Endometrium (tissue), 2 donors: ENCODE measurements at regions not wholly inside any gene's neighbourhood (a gene's known extent, or its start where the extent isn't known, plus 50 kb on each side); places are given as distances from the start of the nearest gene placed in this dataset.
"Not testable (repeated sequence)": the region's sequence is repeated elsewhere in the genome, so short reads cannot be mapped to it uniquely, and the experiment has no call there.

Experiments used
- FAIRE-seq: peaks from 2 replicates; lab custom pipeline; 2012; peaks lifted over from hg19 to GRCh38; lab: Jason Lieb, UNC
- donor health status: control.
- donor health status: control.

DNA sequence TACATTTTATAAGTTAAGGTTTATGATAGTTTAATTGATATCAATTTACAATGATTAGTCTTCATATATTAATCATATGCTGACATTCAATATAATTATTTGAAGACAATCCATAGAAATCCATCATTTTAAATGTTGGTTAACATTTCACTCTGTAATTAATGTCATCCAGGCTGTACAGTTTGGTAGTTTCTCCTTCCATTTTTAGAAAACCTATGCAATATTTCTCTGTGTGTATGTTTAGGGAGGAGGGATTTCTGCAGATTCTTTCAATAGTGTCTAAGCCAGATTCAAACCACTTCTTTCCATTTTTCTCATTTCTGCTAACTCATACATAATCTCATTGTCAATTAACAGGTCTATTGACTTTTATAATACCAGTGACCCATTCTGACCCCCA, 1159.0 kb upstream of the ATXN8OS start:
- FAIRE-seq, result no peak

DNA sequence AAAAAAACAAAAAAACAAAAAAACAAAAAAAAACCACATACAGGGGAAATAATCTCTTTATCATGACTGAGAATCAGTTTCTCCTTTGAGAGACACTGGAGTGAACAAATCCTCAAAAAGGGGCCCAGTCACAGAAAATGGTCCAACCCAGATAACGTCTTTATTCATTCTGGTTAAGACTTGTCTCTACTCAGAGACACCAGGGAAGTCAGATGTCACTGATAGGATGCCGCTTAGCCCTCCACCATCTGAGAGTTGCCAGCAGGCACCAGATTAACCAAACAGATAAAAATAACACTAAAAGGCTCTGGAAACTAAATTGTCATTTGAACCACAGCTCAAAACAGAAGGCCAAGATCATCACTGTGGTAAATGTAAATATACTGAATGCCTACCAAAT, 1163.4 kb upstream of the ATXN8OS start:
- FAIRE-seq, result no peak

DNA sequence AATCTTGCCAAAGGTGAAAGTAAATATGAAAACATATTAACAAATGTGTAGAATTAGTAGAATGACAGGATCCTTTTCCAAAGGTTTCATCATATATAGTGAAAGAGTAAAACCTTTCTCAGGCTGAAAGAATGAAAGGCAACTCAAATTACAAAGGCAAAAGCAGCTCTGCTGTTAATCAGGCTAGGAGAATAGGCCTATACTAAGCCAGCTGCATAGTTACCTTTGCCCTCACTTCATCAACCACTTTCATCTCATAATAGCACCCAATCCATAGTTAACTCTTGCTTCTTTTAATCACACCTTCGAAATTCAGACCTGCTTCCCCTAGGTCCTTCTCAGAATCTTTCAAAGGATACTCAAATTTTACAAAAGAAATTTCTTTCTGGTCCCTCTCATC, 1167.6 kb upstream of the ATXN8OS start:
- no peak for FAIRE-seq

DNA sequence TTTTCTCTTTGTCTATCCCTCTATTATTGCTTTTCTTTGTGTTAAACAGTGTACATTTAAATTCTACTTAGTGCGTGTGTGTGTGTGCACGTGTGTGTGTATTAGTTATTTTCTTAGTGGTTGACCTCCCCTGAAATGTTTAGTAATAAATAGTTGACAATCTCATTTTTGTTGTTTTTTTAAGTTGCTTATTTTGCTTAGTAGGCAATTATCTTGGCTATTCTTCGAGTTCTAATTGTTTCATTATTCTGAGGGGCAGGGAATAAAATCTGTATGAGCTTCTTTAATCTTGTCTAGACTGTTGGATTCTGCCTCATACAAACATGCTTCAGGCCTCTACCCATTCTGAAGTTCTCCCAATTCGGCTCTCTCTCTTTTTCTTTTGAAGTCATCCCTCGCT, 1169.0 kb upstream of the ATXN8OS start:
- no peak for FAIRE-seq

DNA sequence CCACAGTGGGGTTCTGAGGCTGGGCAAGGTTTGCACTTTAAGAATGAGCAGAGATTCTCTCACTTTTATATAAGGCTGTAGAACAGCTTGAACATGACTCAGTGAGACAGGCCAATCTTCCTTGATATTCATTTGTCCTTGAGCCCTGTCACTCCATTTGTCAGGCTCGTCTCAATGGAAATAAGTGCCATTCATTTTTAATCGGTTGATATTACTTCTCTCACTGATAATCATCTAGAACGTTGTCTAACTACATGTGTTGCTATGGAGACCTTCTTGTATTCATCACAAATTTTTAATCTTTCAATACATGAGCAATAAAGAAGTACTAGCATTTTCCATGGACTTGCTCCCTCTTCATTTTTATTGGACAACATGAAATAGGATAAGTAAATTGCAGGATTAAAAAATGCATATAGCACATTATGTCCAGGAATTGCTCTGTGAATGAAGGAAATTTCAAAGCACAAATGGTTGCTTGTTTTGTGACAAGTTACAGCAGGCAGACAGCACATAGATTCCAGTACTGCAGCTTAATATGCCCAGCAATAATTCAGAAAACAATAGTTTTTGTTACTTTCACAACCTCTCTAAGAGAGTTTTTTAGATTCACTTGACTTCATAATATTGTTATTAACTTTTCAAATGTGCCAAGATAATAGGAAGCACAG, 1178.4 kb upstream of the ATXN8OS start:
- no peak for FAIRE-seq

DNA sequence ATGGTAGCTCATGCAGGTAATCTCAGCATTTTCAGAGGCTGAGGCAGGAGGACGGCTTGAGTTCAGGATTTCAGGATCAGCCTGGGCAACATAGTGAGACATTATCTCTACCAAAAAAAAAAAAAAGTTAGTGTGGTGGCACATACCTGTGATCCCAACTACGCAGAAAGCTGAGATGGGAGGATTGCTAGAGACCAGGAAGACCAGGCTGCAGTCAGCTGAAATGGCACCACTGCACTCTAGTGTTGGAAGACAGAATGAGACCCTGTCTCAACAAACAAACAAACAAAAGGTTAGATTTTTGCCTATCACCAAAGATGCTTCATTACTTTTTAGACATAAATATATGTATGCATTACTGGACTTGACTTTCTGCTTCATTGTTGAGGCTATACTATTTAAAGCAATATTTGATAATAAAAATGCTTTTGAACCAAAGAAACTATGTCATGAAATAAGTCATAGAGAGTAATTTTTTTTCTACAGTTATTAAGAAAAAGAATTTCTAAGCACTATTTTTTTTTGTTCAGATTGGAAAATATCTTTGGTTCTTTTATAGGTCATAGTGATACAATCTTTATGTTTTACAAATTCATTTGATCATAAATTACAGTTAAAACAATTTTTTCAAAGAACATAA, 1180.1 kb upstream of the ATXN8OS start:
- FAIRE-seq, result peak; percentile 39

DNA sequence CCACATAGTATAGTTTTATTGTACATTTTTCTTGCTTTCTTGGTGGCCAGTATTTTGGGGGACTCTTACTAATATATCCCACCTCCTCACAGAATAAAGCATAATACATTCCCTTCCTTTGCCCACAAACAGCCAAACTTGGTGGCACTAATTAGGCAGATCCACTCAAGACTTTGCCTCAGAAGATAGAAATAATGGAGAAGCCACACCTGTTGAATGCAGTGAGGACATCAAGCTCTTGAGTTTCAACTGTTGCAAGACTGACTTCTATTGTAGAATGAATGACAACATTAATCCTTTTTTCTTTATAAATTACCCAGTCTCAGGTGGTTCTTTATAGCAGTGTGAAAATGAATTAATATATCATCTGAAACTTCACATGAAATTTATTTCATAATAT, 1183.6 kb upstream of the ATXN8OS start:
- no peak for FAIRE-seq

DNA sequence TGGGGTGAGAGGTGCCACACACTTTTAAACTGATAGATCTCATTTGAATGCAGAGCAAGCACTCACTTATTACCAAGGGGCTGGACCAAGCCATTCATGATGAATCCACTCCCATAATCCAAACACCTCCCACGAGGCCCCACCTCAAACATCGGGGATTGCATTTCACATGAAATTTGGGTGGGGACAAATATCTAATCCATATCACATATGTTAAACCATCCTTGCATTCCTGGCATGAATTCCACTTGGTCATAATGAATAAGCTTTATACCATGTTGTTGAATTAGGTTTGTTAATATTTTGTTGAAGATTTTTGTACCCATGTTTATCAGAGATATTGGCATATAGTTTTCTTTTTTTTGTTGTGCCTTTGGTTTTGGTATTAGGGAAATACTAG, 1198.7 kb upstream of the ATXN8OS start:
- FAIRE-seq, result no peak

DNA sequence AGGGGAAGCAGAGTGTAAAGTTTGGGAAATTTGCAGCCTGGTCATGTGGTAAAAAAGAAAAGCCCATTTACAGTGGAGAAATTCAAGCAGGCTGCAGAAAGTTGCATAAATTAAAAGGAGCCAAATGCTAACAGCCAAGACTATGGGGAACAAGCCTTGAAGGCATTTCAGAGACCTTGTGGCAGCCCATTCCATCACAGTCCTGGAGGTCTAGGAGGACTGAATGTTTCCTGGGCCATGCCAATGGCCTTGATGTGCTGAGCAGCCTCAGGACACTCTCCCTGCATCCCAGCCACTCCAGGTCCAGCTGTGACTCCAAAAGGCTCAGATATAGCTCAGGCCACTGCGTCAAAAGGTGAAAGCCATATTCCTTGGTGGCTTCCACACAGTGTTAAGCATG, 1202.4 kb upstream of the ATXN8OS start:
- no peak for FAIRE-seq

DNA sequence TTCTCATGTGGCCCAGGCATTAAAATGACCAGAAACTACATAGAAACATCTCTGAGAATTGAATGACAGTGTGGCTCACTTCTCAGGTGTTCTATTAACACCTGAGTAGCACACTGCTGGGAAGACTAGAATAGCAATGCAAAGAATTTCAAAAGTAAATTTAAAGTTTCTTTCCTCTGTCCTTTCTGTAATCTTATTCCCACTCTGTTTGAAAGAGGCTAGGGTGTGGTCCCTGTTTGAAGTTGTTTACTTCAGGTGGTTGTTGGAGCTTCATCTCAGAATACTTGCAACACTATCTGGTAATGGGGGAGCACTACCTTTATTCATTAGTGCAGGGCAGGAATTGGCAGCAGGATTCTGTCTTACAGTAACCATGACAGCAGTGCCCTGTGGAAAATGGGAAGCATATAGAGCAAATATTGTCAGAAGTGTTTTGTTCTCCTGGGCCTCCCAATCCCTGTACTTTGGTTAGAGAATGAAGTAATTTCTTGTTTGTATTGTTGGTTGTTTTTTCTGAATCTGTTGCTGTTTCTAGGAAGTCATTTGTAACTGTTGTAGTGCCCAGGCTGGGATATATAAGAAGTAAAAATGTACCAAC, 1210.2 kb upstream of the ATXN8OS start:
- FAIRE-seq, result no peak

DNA sequence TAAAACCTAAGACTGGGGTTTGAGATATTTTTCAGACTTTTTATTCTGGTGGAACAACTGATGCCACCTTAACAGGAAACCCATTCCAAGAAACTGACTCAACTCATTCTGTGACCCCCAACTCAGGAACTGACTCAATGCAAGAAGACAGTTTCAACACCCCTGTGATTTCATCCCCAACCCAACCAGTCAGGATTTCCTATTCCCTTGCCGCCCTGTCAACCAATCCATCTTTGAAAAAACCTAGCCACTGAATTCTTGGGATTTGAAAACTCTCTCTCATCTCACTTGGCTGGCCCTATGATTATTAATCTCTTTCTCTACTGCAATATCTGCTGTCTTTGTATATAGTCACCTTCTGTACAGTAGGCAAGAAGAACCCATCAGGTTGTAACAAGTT, 1211.9 kb upstream of the ATXN8OS start:
- no peak for FAIRE-seq

DNA sequence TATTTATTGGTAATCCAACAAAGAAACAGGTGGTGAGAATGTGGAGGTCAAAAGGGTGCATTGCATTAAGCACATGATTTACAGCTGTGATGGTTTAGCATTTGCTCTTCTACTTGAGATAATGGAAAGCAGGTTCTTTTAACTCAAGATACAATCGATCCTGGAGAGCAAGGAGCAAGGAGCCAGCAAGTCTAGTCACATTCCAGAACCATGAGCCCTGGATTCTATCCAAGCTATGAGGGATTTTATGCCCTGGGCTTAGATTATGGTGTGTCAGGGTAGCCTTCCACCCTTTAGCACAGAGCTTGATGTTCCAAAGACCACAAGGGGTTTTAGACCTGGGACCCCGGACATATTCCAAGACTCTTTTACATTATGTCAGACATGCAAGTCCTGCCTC, 1213.9 kb upstream of the ATXN8OS start:
- FAIRE-seq, result not testable (repeated sequence)

DNA sequence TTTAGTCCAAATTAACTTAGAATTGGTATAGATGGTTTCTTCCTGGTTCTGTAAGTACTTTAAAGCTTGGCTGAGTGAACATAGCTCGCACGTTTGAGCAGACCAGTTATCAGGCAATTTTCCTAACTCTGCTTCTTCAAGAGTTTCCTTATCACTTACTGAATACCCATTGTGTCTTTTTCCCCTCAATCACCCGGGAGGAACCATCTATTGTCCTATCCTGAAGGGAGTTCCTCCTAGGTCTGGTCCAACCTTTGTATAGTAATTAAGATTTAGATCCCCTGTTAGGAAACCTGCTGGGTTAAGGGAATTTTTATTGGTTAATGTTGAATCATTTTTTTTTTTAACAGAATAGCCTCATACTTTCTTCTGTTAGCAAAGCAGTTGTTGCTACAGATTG, 1215.0 kb upstream of the ATXN8OS start:
- FAIRE-seq, result not testable (repeated sequence)

DNA sequence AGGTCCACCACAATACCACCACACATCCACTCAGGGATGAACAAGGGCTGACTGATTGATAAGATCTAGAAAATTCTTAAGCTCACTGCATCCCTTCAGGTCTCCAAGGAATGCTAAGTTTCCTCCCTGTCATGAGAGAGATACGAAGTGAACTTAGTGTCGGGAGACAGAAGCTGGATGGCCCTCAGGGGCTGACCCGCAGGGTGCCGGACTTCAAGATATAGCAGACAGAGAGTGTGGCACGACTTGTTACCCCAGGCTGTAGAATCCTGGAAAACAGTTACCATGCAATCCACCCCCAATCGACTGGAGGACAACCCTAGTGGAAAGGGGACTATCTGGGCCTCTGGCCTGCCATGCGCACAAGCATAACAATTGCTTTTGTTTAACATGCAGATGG, 1217.5 kb upstream of the ATXN8OS start:
- not testable (repeated sequence) for FAIRE-seq

DNA sequence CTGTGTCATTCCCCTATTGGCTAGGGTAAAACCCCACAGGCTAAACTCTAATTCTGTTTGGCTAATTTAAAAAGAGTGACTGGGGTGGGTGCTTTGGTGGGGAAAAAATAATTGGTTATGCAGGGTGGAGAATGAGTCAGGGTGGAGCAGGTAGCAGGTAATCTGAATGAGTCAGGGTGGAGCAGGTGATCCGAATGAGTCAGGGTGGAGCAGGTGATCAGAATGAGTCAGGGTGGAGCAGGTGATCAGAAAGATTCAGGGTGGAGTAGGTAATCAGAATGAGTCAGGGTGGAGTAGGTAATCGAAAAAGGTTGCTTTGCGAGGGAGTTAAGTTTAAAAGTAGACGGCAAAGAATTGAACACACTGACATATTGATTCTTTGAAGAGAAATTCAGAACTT, 1218.8 kb upstream of the ATXN8OS start:
- FAIRE-seq, result no peak

DNA sequence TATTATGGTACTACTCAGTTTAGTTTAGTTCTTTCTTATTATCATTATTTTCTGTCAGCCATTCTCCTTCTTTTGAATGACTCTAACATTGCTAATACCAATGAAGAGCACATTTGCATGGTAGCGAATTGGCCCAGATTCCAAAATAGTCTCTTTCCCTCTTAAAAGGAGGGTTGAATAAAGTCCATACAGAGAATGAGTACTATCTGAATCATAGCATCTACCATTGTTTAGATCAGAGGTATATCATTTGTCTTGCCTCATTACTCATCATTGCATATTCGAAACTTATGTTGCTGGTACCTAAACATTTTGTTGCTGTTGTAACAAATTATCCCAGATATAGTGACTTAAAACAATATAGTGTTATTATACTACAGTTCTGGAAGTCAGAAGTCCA, 1235.3 kb upstream of the ATXN8OS start:
- FAIRE-seq, result no peak

DNA sequence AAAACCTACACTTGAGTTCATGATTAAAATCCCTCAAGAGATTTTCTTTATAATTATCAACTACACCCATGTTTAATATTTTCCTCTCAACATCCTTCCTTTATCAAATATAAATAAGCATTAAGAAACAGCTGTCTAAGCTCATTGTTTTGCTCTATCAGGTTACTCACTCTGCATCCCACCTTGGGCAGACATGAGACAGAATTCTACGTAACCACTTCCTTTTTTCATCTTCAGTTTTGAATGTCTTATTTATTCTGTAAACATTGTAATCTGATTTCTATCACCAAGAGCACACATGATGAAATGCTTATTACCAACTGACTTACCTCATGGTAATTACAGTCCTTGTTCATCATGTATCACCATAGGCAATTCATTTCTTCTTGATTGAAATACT, 1256.6 kb upstream of the ATXN8OS start:
- FAIRE-seq, result no peak

DNA sequence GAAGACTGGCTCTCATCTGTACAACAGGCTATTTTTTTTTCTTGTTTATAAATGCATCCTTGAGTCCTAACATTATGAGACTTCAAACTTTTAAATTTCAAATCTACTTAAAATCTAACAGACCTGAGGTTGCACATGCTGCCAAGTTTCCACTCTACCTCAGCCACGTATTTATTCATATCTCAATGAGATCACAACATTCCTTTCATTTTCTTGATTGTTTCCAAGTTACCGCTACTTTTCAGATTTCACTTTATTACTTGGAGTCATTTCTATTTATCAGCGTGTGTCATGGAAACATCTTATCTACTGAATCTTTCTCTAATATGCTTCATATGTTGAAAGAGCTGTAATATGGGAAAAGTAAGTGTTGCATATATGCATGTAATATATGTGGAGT, 1257.5 kb upstream of the ATXN8OS start:
- no peak for FAIRE-seq

DNA sequence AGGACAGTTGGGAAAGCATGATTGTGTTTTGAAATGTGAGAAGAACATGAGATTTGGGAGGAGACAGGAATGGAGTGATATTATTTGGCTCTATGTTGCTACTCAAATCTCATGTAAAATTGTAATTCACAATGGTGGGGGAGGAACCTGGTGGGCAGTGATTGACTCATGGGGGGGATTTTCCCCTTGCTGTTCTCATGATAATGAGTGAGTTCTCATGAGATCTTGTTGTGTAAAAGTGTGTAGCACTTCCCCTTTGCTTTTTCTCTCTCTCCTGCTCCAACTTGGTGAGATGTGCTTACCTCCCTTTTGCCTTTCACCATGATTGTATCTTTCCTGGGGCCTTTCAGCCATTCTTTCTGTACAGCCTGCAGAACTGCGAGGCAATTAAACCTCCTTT, 1261.0 kb upstream of the ATXN8OS start:
- no peak for FAIRE-seq

DNA sequence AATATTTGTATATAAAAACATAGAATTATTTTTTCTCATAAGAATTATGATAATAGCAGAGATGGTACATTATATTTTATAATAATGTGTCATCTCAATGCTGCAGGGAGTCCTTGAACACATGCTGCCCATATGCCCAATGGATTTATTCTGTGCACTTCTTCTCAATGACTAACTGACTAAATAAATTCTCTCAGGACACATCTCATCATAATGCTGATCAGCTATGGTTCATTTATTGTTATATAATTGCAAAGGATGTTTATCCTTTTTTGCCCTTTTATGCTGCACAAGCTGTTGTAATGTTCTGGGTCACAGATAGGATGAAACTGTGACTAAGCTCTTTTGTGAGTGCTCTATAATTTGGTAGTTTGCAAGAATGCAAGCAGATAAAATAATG, 1273.3 kb upstream of the ATXN8OS start:
- no peak for FAIRE-seq

DNA sequence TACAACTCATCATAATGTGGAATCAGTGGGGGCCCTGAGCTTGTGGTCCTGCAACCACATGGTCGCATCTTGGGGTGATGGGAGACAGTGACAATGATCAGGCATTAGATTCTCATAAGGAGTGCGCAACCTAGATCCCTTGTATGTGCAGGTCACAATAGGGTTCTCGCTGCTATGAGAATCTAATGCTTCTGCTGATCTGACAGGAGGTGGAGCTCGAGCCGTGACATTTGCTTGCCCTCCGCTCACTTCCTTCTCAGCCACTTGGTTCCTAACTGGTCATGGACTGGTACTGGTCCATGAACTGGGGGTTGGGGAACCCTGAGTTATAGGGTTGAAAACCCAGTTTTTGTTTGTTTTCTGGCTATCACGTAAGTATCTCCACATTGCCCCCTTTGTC, 1290.9 kb upstream of the ATXN8OS start:
- FAIRE-seq, result no peak

DNA sequence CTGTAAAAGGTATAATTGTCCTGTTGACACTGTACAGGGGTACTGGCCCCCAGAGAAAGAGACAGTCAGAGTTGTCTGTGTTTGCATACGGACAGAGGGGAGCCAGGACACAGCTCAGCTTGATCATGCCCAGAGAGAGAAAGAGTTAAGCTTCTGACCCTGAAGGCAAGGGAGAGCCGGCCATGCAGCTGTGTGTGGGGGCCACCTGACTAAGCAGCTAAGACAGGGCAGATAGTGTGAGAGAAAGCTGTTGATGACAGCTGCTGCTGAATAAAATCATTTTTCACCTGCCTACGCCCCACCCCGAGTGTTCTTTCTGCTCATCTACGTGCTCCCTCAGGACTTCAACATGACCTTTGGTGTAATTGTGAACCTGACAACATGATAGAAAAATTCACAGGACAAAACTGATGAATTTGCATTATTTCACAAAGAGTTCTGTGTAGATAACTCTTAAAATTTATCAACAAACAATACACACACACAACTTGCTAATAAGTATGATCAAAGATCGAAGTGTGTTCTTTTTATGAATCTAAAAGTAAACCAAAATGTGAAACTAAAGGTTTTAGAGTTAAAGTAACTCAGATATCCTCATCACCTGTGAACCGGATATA, 1294.3 kb upstream of the ATXN8OS start:
- no peak for FAIRE-seq

DNA sequence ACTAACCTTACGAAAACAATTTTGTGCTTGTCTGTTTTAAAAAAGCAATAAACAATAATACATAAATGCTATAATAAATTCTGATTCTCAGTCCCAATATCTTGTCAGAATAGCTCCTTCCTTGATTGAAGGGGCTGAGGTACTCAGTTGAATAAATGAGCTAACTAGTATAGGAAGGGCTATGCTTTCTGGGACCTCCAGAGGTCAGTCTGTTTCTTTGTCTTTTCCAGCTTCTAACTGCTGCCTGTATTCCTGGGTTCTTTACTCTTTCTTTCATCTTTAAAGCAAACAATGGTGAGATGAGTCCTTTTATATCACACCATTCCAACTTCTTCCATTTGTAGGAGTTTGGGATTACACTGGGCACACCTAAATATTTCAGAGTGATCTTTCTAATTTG, 1297.0 kb upstream of the ATXN8OS start:
- FAIRE-seq, result no peak

DNA sequence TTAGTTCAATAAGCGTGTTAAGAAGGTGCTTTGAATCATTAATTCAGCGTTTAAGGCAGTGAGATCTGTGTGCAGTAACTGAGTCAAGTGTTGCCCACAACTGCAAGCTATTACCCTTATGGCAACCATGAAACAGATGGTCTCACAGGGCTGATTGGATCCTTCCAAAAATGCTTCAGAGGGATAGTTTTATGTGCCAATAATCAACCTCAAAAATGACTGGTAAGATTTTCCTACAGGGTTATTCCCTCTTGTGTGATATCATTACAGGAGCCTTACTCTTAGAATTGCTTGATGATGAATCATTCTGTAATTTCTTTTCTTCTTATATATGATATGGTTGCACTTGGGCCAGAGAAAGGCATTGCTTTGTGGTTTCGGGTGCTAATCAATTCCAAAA, 1299.2 kb upstream of the ATXN8OS start:
- FAIRE-seq, result no peak
